Uterus (tissue), 3 donors: ENCODE measurements at regions not wholly inside any gene's neighbourhood (a gene's known extent, or its start where the extent isn't known, plus 50 kb on each side); places are given as distances from the start of the nearest gene placed in this dataset.

ENCODE experiments used
- DNase-seq, 2 donors: peaks; one replicate each; pipeline ENCODE4 v3.0.0-alpha.2; 2019 to 2020
- H3K27ac ChIP-seq, 2 donors: fragments of 200-600 bp; sonication (generic); 1 replicate in 1 of 2; 2 replicates in 1 of 2; pipeline ENCODE4 v1.5.1; 2016 to 2018
- H3K27me3 ChIP-seq, 2 donors: fragments of 200-600 bp; sonication (generic); one replicate each; pipeline ENCODE4 v1.5.1; 2018 to 2019; ENCODE audit warnings: control low read depth in 1 of 2
- H3K36me3 ChIP-seq, 2 donors: fragments of 200-600 bp; sonication (generic); one replicate each; pipeline ENCODE4 v1.5.1; 2019; ENCODE audit warnings: control low read depth in 1 of 2
- H3K4me1 ChIP-seq, 2 donors: fragments of 200-600 bp; sonication (generic); one replicate each; pipeline ENCODE4 v1.5.1; 2018 to 2019; ENCODE audit warnings: control low read depth in 1 of 2
- H3K4me3 ChIP-seq, 2 donors: fragments of 200-600 bp; sonication (generic); 1 replicate in 1 of 2; 2 replicates in 1 of 2; pipeline ENCODE4 v1.5.1; 2018 to 2019; ENCODE audit warnings: mild to moderate bottlenecking in 1 of 2
- H3K9me3 ChIP-seq, 2 donors: fragments of 200-600 bp; sonication (generic); one replicate each; pipeline ENCODE4 v1.5.1; 2019; ENCODE audit warnings: control low read depth in 1 of 2
- CTCF ChIP-seq, 4 experiments: fragments of 200-600 bp in 2 of 4; fragments of 450-650 bp in 2 of 4; sonication (generic) in 2 of 4; IDR thresholded peaks; one replicate each; pipeline ENCODE4 v1.5.1; 2016 to 2019; ENCODE audit warnings: antibody characterized with exemption in 4 of 4, mild to moderate bottlenecking in 2 of 4, moderate library complexity in 1 of 4
- POLR2A ChIP-seq, 2 donors: fragments of 450-650 bp; IDR thresholded peaks; one replicate each; pipeline ENCODE4 v1.6.1; 2016; ENCODE audit warnings: antibody characterized with exemption in 2 of 2, mild to moderate bottlenecking in 1 of 2, moderate library complexity in 1 of 2
- intact Hi-C: fragments of 100-400 bp; cut with DNase I; formaldehyde crosslinking; loops from one replicate; pipeline ENCODE4 v1.15.1; 2023; ENCODE audit warnings: low total_unique reads
- donor health status: DM: yes; HTN: yes; CAD: no.

DNA sequence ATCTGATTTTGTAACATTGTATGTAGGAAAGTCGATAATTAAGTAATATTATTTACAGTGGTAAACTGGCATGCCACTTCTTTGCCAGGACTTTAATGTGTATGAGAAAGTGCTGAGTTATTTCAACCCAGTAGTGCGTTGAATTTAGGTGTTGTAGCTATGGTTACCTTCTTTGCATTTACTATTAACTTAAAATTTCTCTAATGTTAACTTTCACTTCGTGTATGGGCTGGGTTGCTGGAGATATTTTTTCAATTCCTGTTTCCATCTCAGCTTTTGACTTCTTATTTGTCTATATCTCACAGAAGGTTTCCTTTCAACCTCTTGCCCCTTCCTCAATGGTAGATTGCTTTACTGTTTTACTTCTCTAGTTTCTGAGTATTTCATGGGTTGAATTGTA, 1345.6 kb downstream of the FSCB start:
- intact Hi-C loops, result no loop called here
- H3K36me3 ChIP-seq, result no peaks in the 10 kb centered on the region
- TF ChIP-seq CTCF (IDR thresholded peaks at IDR 0.05) (no peak), POLR2A (IDR thresholded peaks at IDR 0.05) (no peak)

DNA sequence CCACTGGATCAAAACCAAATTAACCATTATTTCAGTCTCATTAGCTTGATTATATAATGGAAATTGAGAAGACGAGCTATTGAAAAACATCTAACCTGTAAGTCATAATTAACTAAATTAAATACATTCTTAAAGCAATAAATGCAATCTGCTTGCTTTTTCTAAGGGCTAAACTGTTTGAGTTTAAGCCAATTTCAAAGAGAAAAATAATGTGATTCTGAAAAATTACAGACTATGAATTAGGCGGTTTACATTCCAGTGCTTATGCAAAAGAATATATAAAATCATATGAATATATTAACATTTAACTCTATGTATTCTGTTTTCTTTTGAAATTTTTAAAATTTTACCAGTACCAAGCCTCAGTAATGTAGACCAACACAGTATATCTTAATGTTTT, 1349.4 kb downstream of the FSCB start:
- intact Hi-C loops, result no loop called here
- no peak for DNase-seq
- H3K4me1 ChIP-seq, result no peaks in the 10 kb centered on the region

More for the DNA sequence above, 1345.6 kb downstream of the FSCB start:
- Histone ChIP-seq H3K4me1 (no peaks in the 10 kb centered on the region), H3K27me3 (no peaks in the 10 kb centered on the region), H3K27ac (no peak overlapping the region), H3K4me3 (no peak overlapping the region), H3K9me3 (no peaks in the 10 kb centered on the region)
- DNase-seq, result no peak

DNA sequence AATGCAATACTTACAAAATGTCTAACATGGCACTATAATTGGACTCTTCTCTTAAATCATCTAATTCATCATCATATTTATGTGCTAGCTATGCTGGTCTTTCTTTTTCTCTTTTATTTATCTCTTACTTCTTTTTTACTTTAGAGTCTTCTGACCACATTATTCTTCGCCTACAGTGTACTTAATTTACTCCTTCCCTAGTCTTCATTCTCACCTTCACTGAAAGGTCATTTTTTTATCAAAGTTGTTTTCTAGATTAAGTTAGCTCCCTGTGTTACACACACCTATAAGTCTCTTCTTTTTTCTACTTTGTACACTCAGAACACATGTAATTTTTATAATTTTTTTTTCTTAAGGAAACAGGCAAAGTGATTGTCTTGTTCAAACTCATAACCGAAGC, 1351.2 kb downstream of the FSCB start:
- H3K4me3 ChIP-seq, result no peak overlapping the region
- intact Hi-C loops, result no loop called here
- no peak overlapping the region for H3K27ac ChIP-seq
- H3K36me3 ChIP-seq, result no peaks in the 10 kb centered on the region
- no peaks in the 10 kb centered on the region for H3K9me3 ChIP-seq
- no peak for DNase-seq
- TF ChIP-seq POLR2A (IDR thresholded peaks at IDR 0.05), result no peak
- TF ChIP-seq CTCF (IDR thresholded peaks at IDR 0.05), result no peak
- no peaks in the 10 kb centered on the region for H3K4me1 ChIP-seq
- H3K27me3 ChIP-seq, result no peaks in the 10 kb centered on the region

More for the DNA sequence above, 1349.4 kb downstream of the FSCB start:
- no peak overlapping the region for H3K4me3 ChIP-seq
- no peak overlapping the region for H3K27ac ChIP-seq
- no peaks in the 10 kb centered on the region for H3K9me3 ChIP-seq
- no peaks in the 10 kb centered on the region for H3K27me3 ChIP-seq
- TF ChIP-seq POLR2A (IDR thresholded peaks at IDR 0.05) (no peak), CTCF (IDR thresholded peaks at IDR 0.05) (no peak)
- H3K36me3 ChIP-seq, result no peaks in the 10 kb centered on the region

- Histone ChIP-seq H3K4me3 (no peak overlapping the region), H3K27ac (no peak overlapping the region), H3K4me1 (no peaks in the 10 kb centered on the region), H3K9me3 (no peaks in the 10 kb centered on the region), H3K27me3 (no peaks in the 10 kb centered on the region), H3K36me3 (no peaks in the 10 kb centered on the region)
- intact Hi-C loops, result no loop called here
- TF ChIP-seq POLR2A (IDR thresholded peaks at IDR 0.05), result no peak
- TF ChIP-seq CTCF (IDR thresholded peaks at IDR 0.05), result no peak
- DNase-seq, result no peak
Observed at GRCh38 chr14:43155258-43155657, 1351.8 kb downstream of the FSCB start.

- intact Hi-C loops, result no loop called here
- Histone ChIP-seq H3K4me3 (no peak overlapping the region), H3K4me1 (no peaks in the 10 kb centered on the region), H3K27ac (no peak overlapping the region), H3K9me3 (no peaks in the 10 kb centered on the region), H3K36me3 (no peaks in the 10 kb centered on the region), H3K27me3 (no peaks in the 10 kb centered on the region)
- DNase-seq, result no peak
- TF ChIP-seq POLR2A (IDR thresholded peaks at IDR 0.05), result no peak
- no peak for TF ChIP-seq CTCF (IDR thresholded peaks at IDR 0.05)
Observed at GRCh38 chr14:43147485-43147884, 1359.6 kb downstream of the FSCB start.
